ENCODE measurements at regions not wholly inside any gene's neighbourhood (a gene's known extent, or its start where the extent isn't known, plus 50 kb on each side); places are given as distances from the start of the nearest gene placed in this dataset.

GRCh38 chrX:9151772-9152307 is 117.9 kb upstream of the FAM9B start:
- H3K36me3 ChIP-seq = no peaks in the 10 kb centered on the region
- H3K9me3 ChIP-seq = no peaks in the 10 kb centered on the region
- TF ChIP-seq CTCF (IDR thresholded peaks at IDR 0.05) = no peak
- DNase-seq (ENCODE audit: low spot score in 2 of 2) = no peak
- H3K27ac ChIP-seq = no peak overlapping the region
- no peaks in the 10 kb centered on the region for H3K27me3 ChIP-seq
- H3K4me3 ChIP-seq = no peak overlapping the region
- 93 to 100% methylated on average over 2 of the region's 2 CpGs for WGBS, 2 donors
- H3K4me1 ChIP-seq = peaks cover 0 to 18% (median 3%) of the 10 kb centered on the region in 4 donors

- Histone ChIP-seq H3K27me3 (no peaks in the 10 kb centered on the region), H3K4me1 (peaks cover 0 to 8% (median under 1%) of the 10 kb centered on the region in 4 donors), H3K4me3 (no peak overlapping the region), H3K36me3 (no peaks in the 10 kb centered on the region), H3K27ac (no peak overlapping the region), H3K9me3 (no peaks in the 10 kb centered on the region)
- no peak for DNase-seq (ENCODE audit: low spot score in 2 of 2)
- TF ChIP-seq POLR2A (IDR thresholded peaks at IDR 0.05) (no peak), CTCF (IDR thresholded peaks at IDR 0.05) (no peak), EP300 (IDR thresholded peaks at IDR 0.05) (no peak)
- WGBS, 2 donors = 50 to 65% methylated on average over 1 of the region's 1 CpG
Measured at GRCh38 chrX:9153300-9153699, 119.4 kb upstream of the FAM9B start.

- no peak for DNase-seq (ENCODE audit: low spot score in 2 of 2)
- WGBS, 2 donors = 85 to 95% methylated on average over 7 of the region's 7 CpGs
- H3K4me1 ChIP-seq = peaks cover 0 to 3% (median 0%) of the 10 kb centered on the region in 4 donors
Measured at GRCh38 chrX:9158611-9159010, 124.7 kb upstream of the FAM9B start.

GRCh38 chrX:9160698-9161329 is 126.9 kb upstream of the FAM9B start:
- 87 to 92% methylated on average over 4 of the region's 4 CpGs for whole genome bisulfite sequencing, 2 donors
- Histone ChIP-seq H3K4me3 (no peak overlapping the region), H3K36me3 (no peaks in the 10 kb centered on the region), H3K9me3 (no peaks in the 10 kb centered on the region), H3K4me1 (peaks cover 0 to 3% (median 0%) of the 10 kb centered on the region in 4 donors), H3K27me3 (no peaks in the 10 kb centered on the region), H3K27ac (no peak overlapping the region)
- DNase-seq (ENCODE audit: low spot score in 2 of 2) = no peak
- TF ChIP-seq CTCF (IDR thresholded peaks at IDR 0.05) (no peak), EP300 (IDR thresholded peaks at IDR 0.05) (no peak), POLR2A (IDR thresholded peaks at IDR 0.05) (no peak)

More at GRCh38 chrX:9158611-9159010, 124.7 kb upstream of the FAM9B start:
- Histone ChIP-seq H3K27ac (no peak overlapping the region), H3K4me3 (no peak overlapping the region), H3K36me3 (no peaks in the 10 kb centered on the region), H3K9me3 (no peaks in the 10 kb centered on the region), H3K27me3 (no peaks in the 10 kb centered on the region)
- TF ChIP-seq EP300 (IDR thresholded peaks at IDR 0.05) = no peak
- no peak for TF ChIP-seq POLR2A (IDR thresholded peaks at IDR 0.05)
- no peak for TF ChIP-seq CTCF (IDR thresholded peaks at IDR 0.05)

GRCh38 chrX:9162698-9163097 is 128.8 kb upstream of the FAM9B start:
- no peak for DNase-seq (ENCODE audit: low spot score in 2 of 2)
- no peaks in the 10 kb centered on the region for H3K27me3 ChIP-seq
- peaks cover 0 to 3% (median 0%) of the 10 kb centered on the region in 4 donors for H3K4me1 ChIP-seq
- no peak overlapping the region for H3K4me3 ChIP-seq
- H3K9me3 ChIP-seq = peaks cover 0 to 7% (median 2%) of the 10 kb centered on the region in 4 donors
- no peaks in the 10 kb centered on the region for H3K36me3 ChIP-seq
- no peak overlapping the region for H3K27ac ChIP-seq
- TF ChIP-seq EP300 (IDR thresholded peaks at IDR 0.05) (no peak), CTCF (IDR thresholded peaks at IDR 0.05) (no peak), POLR2A (IDR thresholded peaks at IDR 0.05) (no peak)
- 90 to 93% methylated on average over 3 of the region's 3 CpGs for WGBS, 2 donors
